Mucosa of descending colon (tissue), 3 donors: ENCODE measurements at regions not wholly inside any gene's neighbourhood (a gene's known extent, or its start where the extent isn't known, plus 50 kb on each side); places are given as distances from the start of the nearest gene placed in this dataset.

Source experiments
- ATAC-seq: fragments of 200-7000 bp; cut with Tn5 transposase; one replicate; pipeline ENCODE4 v1.9.1; 2020; ENCODE audit warnings: mild to moderate bottlenecking, moderate library complexity
- DNase-seq, 3 donors: peaks; one replicate each; pipeline ENCODE4 v3.0.0-alpha.2; 2020
- H3K36me3 ChIP-seq: fragments of 200-600 bp; one replicate; pipeline ENCODE4 v1.8.0; 2021; ENCODE audit warnings: low read depth, mild to moderate bottlenecking
- H3K4me1 ChIP-seq: fragments of 200-600 bp; one replicate; pipeline ENCODE4 v1.8.0; 2021; ENCODE audit warnings: low read depth, mild to moderate bottlenecking
- H3K4me3 ChIP-seq: fragments of 200-600 bp; one replicate; pipeline ENCODE4 v1.8.0; 2021; ENCODE audit warnings: mild to moderate bottlenecking
- H3K9me3 ChIP-seq: fragments of 200-600 bp; one replicate; pipeline ENCODE4 v1.8.0; 2021; ENCODE audit warnings: mild to moderate bottlenecking
- intact Hi-C, 2 donors: fragments of 100-400 bp; cut with DNase I in 1 of 2; cut with micrococcal nuclease in 1 of 2; formaldehyde crosslinking; loops; one replicate each; pipeline versions ENCODE4 v1.11.0 to v1.11.1; 2022; cut with DNase I, micrococcal nuclease
- TF ChIP-seq, protein P1 (sequence below): fragments of 200-600 bp; IDR thresholded peaks from one replicate; pipeline ENCODE4 v1.8.0; 2022; ENCODE audit warnings: antibody characterized with exemption, mild to moderate bottlenecking
- donor health status: DM: no; HTN: no; CAD: no; lungs with moderate emphysema.
- donor health status: DM: no; HTN: no; CAD: no.
- donor health status: DM: no; HTN: yes; CAD: no.

DNA sequence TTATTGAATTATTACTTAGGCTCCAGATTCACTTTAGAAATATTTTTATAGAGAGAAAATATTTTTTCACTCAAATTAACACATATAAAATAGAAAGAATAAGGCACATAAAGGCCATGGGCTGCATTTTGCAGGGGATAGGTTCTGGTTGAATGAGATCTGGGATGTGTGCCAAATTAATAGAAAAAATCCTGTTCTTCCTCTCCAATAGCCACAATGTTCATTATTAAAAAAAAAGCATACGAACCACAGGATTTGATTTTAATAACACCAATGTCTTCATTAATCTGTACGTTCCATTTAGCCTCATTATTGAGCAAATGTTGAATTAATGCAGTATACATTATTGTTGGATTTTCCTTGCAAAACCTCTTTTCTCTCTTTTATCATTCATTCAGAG lies 622.8 kb upstream of the AGTR1 start:
- H3K4me1 ChIP-seq = no peaks in the 10 kb centered on the region
- H3K36me3 ChIP-seq = no peaks in the 10 kb centered on the region
- ATAC-seq (no peak), DNase-seq (no peak)
- intact Hi-C loops = no loop called here
- H3K4me3 ChIP-seq = no peak overlapping the region
- H3K9me3 ChIP-seq = no peaks in the 10 kb centered on the region
- TF ChIP-seq, protein P1, sequence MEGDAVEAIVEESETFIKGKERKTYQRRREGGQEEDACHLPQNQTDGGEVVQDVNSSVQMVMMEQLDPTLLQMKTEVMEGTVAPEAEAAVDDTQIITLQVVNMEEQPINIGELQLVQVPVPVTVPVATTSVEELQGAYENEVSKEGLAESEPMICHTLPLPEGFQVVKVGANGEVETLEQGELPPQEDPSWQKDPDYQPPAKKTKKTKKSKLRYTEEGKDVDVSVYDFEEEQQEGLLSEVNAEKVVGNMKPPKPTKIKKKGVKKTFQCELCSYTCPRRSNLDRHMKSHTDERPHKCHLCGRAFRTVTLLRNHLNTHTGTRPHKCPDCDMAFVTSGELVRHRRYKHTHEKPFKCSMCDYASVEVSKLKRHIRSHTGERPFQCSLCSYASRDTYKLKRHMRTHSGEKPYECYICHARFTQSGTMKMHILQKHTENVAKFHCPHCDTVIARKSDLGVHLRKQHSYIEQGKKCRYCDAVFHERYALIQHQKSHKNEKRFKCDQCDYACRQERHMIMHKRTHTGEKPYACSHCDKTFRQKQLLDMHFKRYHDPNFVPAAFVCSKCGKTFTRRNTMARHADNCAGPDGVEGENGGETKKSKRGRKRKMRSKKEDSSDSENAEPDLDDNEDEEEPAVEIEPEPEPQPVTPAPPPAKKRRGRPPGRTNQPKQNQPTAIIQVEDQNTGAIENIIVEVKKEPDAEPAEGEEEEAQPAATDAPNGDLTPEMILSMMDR = no peak

DNA sequence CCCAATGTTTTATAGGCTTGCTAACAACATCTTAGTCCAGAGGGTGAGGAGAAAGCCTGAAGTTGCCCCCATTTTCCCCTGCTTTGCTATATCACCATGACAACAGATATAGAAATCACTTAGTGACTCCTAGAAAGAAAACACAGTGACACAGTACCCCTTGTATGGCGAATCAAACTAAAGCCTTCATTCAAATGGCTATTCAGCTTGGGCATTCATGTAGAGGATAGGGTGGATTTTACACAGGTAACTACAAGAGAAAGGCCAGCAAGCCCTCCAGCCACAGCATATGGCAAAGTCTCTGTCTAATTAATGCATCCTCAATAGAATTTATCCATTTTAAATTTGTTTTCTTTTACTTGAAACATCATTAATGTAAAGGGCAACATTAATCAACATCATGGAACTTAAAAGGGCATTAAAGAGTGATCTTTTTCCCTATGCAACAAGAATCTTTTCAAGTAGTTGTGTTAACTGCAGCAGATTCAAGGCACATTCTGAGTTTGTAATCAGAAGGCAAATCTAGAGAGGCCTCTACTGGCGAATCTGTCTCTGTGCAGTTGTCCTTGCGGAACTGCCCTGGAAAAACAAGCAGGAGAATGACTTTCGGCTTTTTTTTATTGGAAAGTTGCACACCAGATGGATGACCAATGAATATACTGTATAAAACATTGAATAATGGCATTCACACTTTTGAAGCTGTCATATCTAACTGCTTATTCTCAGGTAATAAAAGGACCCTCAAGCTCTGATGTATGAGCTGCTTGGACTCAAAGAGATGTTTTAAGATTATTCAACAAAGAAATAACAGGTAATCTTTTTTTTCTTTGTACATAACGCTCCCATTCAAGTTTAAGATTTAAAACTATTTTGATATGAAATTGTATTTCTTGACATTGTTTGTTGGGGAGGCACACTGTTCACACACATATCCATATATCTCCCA lies 621.7 kb upstream of the AGTR1 start:
- DNase-seq (peak in 1 of 3 donors; percentile 7), ATAC-seq (peak; percentile 60)
- intact Hi-C loops = no loop called here
- no peak overlapping the region for H3K4me3 ChIP-seq
- no peaks in the 10 kb centered on the region for H3K9me3 ChIP-seq
- TF ChIP-seq, protein P1 = no peak
- H3K36me3 ChIP-seq = no peaks in the 10 kb centered on the region
- no peaks in the 10 kb centered on the region for H3K4me1 ChIP-seq

DNA sequence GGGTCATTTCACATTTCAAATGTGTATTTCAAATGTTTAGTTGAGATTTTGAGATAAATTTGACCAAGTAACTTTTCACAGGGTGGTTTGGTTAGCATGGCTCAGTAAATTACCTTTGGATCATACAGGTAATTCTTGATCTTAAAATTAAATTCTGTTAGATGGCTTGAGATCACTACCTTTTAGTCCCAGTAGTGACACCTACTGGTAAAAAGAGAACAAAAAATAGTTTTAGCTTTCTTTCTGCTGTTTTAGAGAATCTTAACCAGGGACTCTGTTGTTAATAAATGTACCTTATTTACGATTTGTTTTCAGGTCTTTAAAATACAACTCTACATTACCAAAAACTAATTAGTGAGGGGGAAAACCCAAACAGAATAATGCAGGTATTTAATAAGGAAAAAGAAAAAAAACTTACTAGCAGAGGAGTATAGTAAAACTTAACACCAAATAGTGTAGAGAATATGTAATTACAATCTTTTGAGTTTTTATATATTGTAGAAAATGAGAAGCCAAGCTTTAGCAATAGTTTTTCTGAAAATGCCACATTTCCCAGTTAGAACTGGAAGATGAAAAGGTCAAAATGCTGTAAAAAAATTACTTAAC lies 620.3 kb upstream of the AGTR1 start:
- no peaks in the 10 kb centered on the region for H3K36me3 ChIP-seq
- no peaks in the 10 kb centered on the region for H3K9me3 ChIP-seq
- H3K4me1 ChIP-seq = no peaks in the 10 kb centered on the region
- intact Hi-C loops = no loop called here
- TF ChIP-seq, protein P1 = no peak
- ATAC-seq (no peak), DNase-seq (no peak)
- H3K4me3 ChIP-seq = no peak overlapping the region

DNA sequence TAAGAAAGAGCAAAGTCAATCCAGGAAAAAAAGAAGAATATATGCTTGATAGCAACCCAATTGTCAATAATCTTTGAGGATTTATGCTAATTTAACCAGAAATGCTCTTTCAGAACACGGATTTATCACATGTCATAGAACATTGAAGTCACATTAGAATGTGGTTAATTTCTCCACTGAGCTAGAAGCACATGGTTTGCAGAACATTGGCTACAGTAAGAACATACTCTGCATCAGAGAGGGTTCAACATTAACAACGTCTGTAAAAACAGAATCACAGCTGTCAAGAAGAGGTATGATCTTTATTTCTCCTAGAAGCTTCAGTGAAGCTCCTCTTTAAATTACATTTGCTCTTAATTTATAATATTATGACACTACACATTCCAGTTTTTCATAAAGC lies 619.7 kb upstream of the AGTR1 start:
- no peaks in the 10 kb centered on the region for H3K4me1 ChIP-seq
- no peak overlapping the region for H3K4me3 ChIP-seq
- intact Hi-C loops = no loop called here
- H3K9me3 ChIP-seq = no peaks in the 10 kb centered on the region
- no peaks in the 10 kb centered on the region for H3K36me3 ChIP-seq
- TF ChIP-seq, protein P1 = no peak
- no peak for ATAC-seq
- no peak for DNase-seq

DNA sequence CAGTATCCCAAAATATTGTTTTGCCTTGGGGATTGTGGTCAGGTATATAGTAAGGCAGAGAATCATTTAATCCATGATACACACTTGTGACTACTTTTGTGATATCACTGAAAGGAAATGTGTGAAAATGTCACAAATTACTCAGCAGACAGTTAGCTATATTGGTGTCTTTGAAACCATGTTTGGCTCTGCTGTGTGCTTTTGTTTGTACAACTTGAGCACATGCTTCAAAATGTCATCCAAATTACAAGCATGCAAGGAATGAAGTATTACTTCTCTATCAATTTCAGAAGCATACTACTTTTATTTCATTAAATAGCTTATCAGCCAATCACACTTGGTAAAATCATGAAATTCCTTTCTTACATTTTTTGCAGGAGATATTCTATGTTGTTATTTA lies 619.0 kb upstream of the AGTR1 start:
- intact Hi-C loops = no loop called here

More for the DNA sequence above, 619.0 kb upstream of the AGTR1 start:
- DNase-seq (no peak), ATAC-seq (no peak)
- H3K36me3 ChIP-seq = no peaks in the 10 kb centered on the region
- no peak overlapping the region for H3K4me3 ChIP-seq
- H3K4me1 ChIP-seq = no peaks in the 10 kb centered on the region
- no peaks in the 10 kb centered on the region for H3K9me3 ChIP-seq
- TF ChIP-seq, protein P1 = no peak
